C4-2B (cell line): ENCODE measurements at regions not wholly inside any gene's neighbourhood (a gene's known extent, or its start where the extent isn't known, plus 50 kb on each side); places are given as distances from the start of the nearest gene placed in this dataset.

Source experiments
- CTCF ChIP-seq: fragments of 450-650 bp; conservative IDR thresholded peaks from 2 replicates; pipeline ENCODE4 v1.5.1; 2017; ENCODE audit warnings: mild to moderate bottlenecking
- ZFX ChIP-seq: fragments of 450-650 bp; IDR thresholded peaks from 2 replicates; pipeline ENCODE4 v1.6.1; 2017

GRCh38 chr5:25974451-25974850, 1063.9 kb downstream of the CDH9 start:
- TF ChIP-seq CTCF (no peak), ZFX (no peak)
